ENCODE measurements at regions not wholly inside any gene's neighbourhood (a gene's known extent, or its start where the extent isn't known, plus 50 kb on each side); places are given as distances from the start of the nearest gene placed in this dataset.

- Histone ChIP-seq H3K36me3 (ENCODE audit: control insufficient read depth, low read depth, low read length) (no peaks in the 10 kb centered on the region), H3K27me3 (ENCODE audit: control insufficient read depth, insufficient read depth, low read length) (no peaks in the 10 kb centered on the region), H3K9me3 (ENCODE audit: control insufficient read depth, low read depth, low read length) (no peaks in the 10 kb centered on the region), H3K4me1 (ENCODE audit: control insufficient read depth, low read depth, low read length) (peaks cover 29% of the 10 kb centered on the region), H3K4me3 (ENCODE audit: low read length) (peak overlapping the region; percentile 2), H3K9ac (ENCODE audit: low read length) (no peak overlapping the region), H3K27ac (ENCODE audit: low read length) (peak overlapping the region; percentile 32)
Measured at GRCh38 chr7:20019757-20020432, 197.3 kb downstream of the MACC1 start.

DNA sequence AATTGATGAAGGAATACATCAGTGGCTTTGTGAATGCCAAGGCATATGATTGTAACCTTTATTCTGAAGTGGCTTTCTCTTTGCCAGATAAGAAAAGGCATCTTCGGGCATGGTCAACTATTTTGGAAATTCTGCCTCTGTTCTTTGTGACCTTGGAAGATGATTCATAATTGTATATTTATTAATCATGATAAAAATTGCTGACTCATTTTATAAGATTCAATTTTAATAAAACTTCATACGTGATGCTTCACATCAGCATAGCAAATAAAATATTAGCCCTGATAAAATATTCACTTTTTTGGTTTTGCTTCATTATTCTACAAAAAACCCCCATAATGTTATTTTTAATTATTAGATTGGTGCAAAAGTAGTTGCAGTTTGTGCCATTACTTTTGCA lies 200.5 kb downstream of the MACC1 start:
- H3K27me3 ChIP-seq (ENCODE audit: control insufficient read depth, insufficient read depth, low read length), result no peaks in the 10 kb centered on the region
- no peaks in the 10 kb centered on the region for H3K9me3 ChIP-seq (ENCODE audit: control insufficient read depth, low read depth, low read length)
- no peaks in the 10 kb centered on the region for H3K36me3 ChIP-seq (ENCODE audit: control insufficient read depth, low read depth, low read length)
- no peak overlapping the region for H3K9ac ChIP-seq (ENCODE audit: low read length)
- H3K4me1 ChIP-seq (ENCODE audit: control insufficient read depth, low read depth, low read length), result peaks cover 29% of the 10 kb centered on the region
- no peak overlapping the region for H3K4me3 ChIP-seq (ENCODE audit: low read length)
- H3K27ac ChIP-seq (ENCODE audit: low read length), result no peak overlapping the region

DNA sequence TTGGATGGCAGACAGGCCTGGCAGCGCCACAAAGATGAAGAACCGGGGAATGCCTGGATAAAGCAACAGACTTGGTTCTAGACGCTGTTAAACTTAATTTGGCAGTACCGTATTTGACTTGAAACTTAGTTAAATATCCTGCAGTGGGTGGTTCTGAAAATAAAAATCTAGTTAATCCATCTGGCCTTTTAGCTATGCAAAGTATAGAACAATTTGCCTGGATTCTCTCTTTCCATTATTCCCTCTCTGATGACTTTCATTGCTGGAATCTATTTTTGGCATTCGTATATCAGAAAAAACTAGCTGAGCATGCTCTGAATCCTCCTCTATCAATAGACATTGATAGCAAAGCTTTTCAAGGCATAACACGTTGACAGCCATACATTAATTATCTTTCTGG lies 203.6 kb downstream of the MACC1 start:
- H3K9ac ChIP-seq (ENCODE audit: low read length), result no peak overlapping the region
- H3K27ac ChIP-seq (ENCODE audit: low read length), result no peak overlapping the region
- no peaks in the 10 kb centered on the region for H3K36me3 ChIP-seq (ENCODE audit: control insufficient read depth, low read depth, low read length)
- peaks cover 8% of the 10 kb centered on the region for H3K4me1 ChIP-seq (ENCODE audit: control insufficient read depth, low read depth, low read length)
- no peaks in the 10 kb centered on the region for H3K27me3 ChIP-seq (ENCODE audit: control insufficient read depth, insufficient read depth, low read length)
- no peaks in the 10 kb centered on the region for H3K9me3 ChIP-seq (ENCODE audit: control insufficient read depth, low read depth, low read length)
- no peak overlapping the region for H3K4me3 ChIP-seq (ENCODE audit: low read length)

DNA sequence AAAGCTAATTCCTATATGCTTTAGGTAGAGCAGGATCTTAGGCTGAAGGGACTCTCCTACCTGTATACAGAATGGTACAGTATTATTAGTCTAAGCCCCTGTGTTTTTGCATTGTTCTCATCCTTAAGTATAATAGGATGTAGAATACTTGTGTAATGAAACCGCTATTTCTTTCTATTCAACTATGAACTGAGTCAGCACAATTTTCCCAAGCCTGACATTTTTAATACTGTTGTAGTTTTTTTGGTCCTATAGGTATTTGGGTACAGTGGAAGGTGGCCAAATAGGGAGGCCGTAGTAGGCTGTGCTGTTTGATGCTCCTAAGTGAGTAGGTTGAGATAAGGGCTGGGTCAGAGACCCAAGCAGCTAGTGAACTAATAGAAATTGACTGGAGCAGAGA lies 205.1 kb downstream of the MACC1 start:
- no peak overlapping the region for H3K27ac ChIP-seq (ENCODE audit: low read length)
- no peak overlapping the region for H3K4me3 ChIP-seq (ENCODE audit: low read length)
- no peak overlapping the region for H3K9ac ChIP-seq (ENCODE audit: low read length)
- no peaks in the 10 kb centered on the region for H3K9me3 ChIP-seq (ENCODE audit: control insufficient read depth, low read depth, low read length)
- no peaks in the 10 kb centered on the region for H3K27me3 ChIP-seq (ENCODE audit: control insufficient read depth, insufficient read depth, low read length)
- H3K36me3 ChIP-seq (ENCODE audit: control insufficient read depth, low read depth, low read length), result no peaks in the 10 kb centered on the region
- H3K4me1 ChIP-seq (ENCODE audit: control insufficient read depth, low read depth, low read length), result peaks cover 7% of the 10 kb centered on the region

GRCh38 chr7:20010877-20011276 lies 206.3 kb downstream of the MACC1 start:
- H3K27me3 ChIP-seq (ENCODE audit: control insufficient read depth, insufficient read depth, low read length), result no peaks in the 10 kb centered on the region
- H3K27ac ChIP-seq (ENCODE audit: low read length), result no peak overlapping the region
- H3K4me3 ChIP-seq (ENCODE audit: low read length), result no peak overlapping the region
- H3K4me1 ChIP-seq (ENCODE audit: control insufficient read depth, low read depth, low read length), result peaks cover 1% of the 10 kb centered on the region
- no peak overlapping the region for H3K9ac ChIP-seq (ENCODE audit: low read length)
- no peaks in the 10 kb centered on the region for H3K9me3 ChIP-seq (ENCODE audit: control insufficient read depth, low read depth, low read length)
- H3K36me3 ChIP-seq (ENCODE audit: control insufficient read depth, low read depth, low read length), result no peaks in the 10 kb centered on the region

GRCh38 chr7:20007510-20007909 lies 209.7 kb downstream of the MACC1 start:
- H3K4me3 ChIP-seq (ENCODE audit: low read length), result no peak overlapping the region
- H3K27me3 ChIP-seq (ENCODE audit: control insufficient read depth, insufficient read depth, low read length), result no peaks in the 10 kb centered on the region
- H3K9me3 ChIP-seq (ENCODE audit: control insufficient read depth, low read depth, low read length), result no peaks in the 10 kb centered on the region
- H3K4me1 ChIP-seq (ENCODE audit: control insufficient read depth, low read depth, low read length), result no peaks in the 10 kb centered on the region
- H3K36me3 ChIP-seq (ENCODE audit: control insufficient read depth, low read depth, low read length), result no peaks in the 10 kb centered on the region
- H3K9ac ChIP-seq (ENCODE audit: low read length), result no peak overlapping the region
- no peak overlapping the region for H3K27ac ChIP-seq (ENCODE audit: low read length)

DNA sequence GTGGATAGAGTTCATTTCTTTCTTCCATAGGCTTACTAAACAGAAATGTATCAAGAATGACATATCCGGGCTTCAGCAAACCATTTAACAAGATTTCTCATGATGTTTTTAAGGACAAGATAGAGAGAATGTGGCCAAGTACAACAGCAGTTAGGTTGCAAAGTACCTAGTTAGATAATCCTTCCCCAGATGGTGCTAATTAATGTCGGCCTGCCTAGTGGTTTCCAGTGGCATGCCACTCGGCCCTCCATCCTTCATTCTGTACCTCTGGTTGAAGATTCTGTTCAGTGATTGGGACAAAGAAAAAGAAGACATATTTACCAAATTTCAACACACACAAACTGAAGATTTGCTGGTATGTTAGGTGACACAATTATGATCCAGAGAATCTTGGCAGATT lies 212.1 kb downstream of the MACC1 start:
- no peak overlapping the region for H3K9ac ChIP-seq (ENCODE audit: low read length)
- H3K27ac ChIP-seq (ENCODE audit: low read length), result no peak overlapping the region
- no peak overlapping the region for H3K4me3 ChIP-seq (ENCODE audit: low read length)
- no peaks in the 10 kb centered on the region for H3K36me3 ChIP-seq (ENCODE audit: control insufficient read depth, low read depth, low read length)
- no peaks in the 10 kb centered on the region for H3K9me3 ChIP-seq (ENCODE audit: control insufficient read depth, low read depth, low read length)
- no peaks in the 10 kb centered on the region for H3K27me3 ChIP-seq (ENCODE audit: control insufficient read depth, insufficient read depth, low read length)
- no peaks in the 10 kb centered on the region for H3K4me1 ChIP-seq (ENCODE audit: control insufficient read depth, low read depth, low read length)

- H3K4me3 ChIP-seq (ENCODE audit: low read length), result no peak overlapping the region
- H3K9me3 ChIP-seq (ENCODE audit: control insufficient read depth, low read depth, low read length), result no peaks in the 10 kb centered on the region
- H3K4me1 ChIP-seq (ENCODE audit: control insufficient read depth, low read depth, low read length), result no peaks in the 10 kb centered on the region
- H3K27ac ChIP-seq (ENCODE audit: low read length), result no peak overlapping the region
- H3K36me3 ChIP-seq (ENCODE audit: control insufficient read depth, low read depth, low read length), result no peaks in the 10 kb centered on the region
- no peak overlapping the region for H3K9ac ChIP-seq (ENCODE audit: low read length)
- no peaks in the 10 kb centered on the region for H3K27me3 ChIP-seq (ENCODE audit: control insufficient read depth, insufficient read depth, low read length)
Measured at GRCh38 chr7:19999681-20000080, 217.5 kb downstream of the MACC1 start.

GRCh38 chr7:19991936-19992335 lies 218.5 kb upstream of the TMEM196 start:
- Histone ChIP-seq H3K4me3 (ENCODE audit: low read length) (no peak overlapping the region), H3K9ac (ENCODE audit: low read length) (no peak overlapping the region), H3K9me3 (ENCODE audit: control insufficient read depth, low read depth, low read length) (no peaks in the 10 kb centered on the region), H3K27ac (ENCODE audit: low read length) (no peak overlapping the region), H3K4me1 (ENCODE audit: control insufficient read depth, low read depth, low read length) (peaks cover 10% of the 10 kb centered on the region), H3K27me3 (ENCODE audit: control insufficient read depth, insufficient read depth, low read length) (no peaks in the 10 kb centered on the region), H3K36me3 (ENCODE audit: control insufficient read depth, low read depth, low read length) (no peaks in the 10 kb centered on the region)

DNA sequence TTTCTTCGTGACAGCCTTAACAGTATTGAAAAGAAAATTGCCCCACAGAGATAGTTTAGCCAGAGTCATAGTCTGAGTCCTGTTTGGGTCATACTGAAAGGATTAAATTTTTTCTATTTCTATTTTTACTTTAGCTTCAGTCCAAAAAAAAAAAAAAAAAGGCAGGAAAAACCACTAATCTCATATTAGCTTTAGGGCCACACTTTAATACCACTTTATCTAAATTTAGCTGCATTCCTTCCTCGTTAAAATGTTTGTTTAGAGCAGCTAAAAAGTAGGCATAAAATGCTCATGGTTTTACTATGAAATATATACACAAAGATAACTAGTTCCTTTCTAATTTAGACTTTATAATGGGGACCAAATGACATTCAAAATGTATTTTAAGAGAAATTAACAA lies 216.5 kb upstream of the TMEM196 start:
- no peaks in the 10 kb centered on the region for H3K9me3 ChIP-seq (ENCODE audit: control insufficient read depth, low read depth, low read length)
- H3K4me1 ChIP-seq (ENCODE audit: control insufficient read depth, low read depth, low read length), result peaks cover 10% of the 10 kb centered on the region
- H3K36me3 ChIP-seq (ENCODE audit: control insufficient read depth, low read depth, low read length), result no peaks in the 10 kb centered on the region
- no peak overlapping the region for H3K4me3 ChIP-seq (ENCODE audit: low read length)
- H3K27ac ChIP-seq (ENCODE audit: low read length), result no peak overlapping the region
- no peak overlapping the region for H3K9ac ChIP-seq (ENCODE audit: low read length)
- no peaks in the 10 kb centered on the region for H3K27me3 ChIP-seq (ENCODE audit: control insufficient read depth, insufficient read depth, low read length)

- no peak overlapping the region for H3K4me3 ChIP-seq (ENCODE audit: low read length)
- no peaks in the 10 kb centered on the region for H3K36me3 ChIP-seq (ENCODE audit: control insufficient read depth, low read depth, low read length)
- H3K9ac ChIP-seq (ENCODE audit: low read length), result no peak overlapping the region
- H3K9me3 ChIP-seq (ENCODE audit: control insufficient read depth, low read depth, low read length), result no peaks in the 10 kb centered on the region
- H3K27me3 ChIP-seq (ENCODE audit: control insufficient read depth, insufficient read depth, low read length), result no peaks in the 10 kb centered on the region
- no peak overlapping the region for H3K27ac ChIP-seq (ENCODE audit: low read length)
- peaks cover 16% of the 10 kb centered on the region for H3K4me1 ChIP-seq (ENCODE audit: control insufficient read depth, low read depth, low read length)
Measured at GRCh38 chr7:19988860-19989259, 215.4 kb upstream of the TMEM196 start.

GRCh38 chr7:19984231-19984632 lies 210.8 kb upstream of the TMEM196 start:
- Histone ChIP-seq H3K27ac (ENCODE audit: low read length) (no peak overlapping the region), H3K27me3 (ENCODE audit: control insufficient read depth, insufficient read depth, low read length) (no peaks in the 10 kb centered on the region), H3K9me3 (ENCODE audit: control insufficient read depth, low read depth, low read length) (no peaks in the 10 kb centered on the region), H3K4me3 (ENCODE audit: low read length) (no peak overlapping the region), H3K36me3 (ENCODE audit: control insufficient read depth, low read depth, low read length) (no peaks in the 10 kb centered on the region), H3K9ac (ENCODE audit: low read length) (no peak overlapping the region), H3K4me1 (ENCODE audit: control insufficient read depth, low read depth, low read length) (peaks cover 16% of the 10 kb centered on the region)

Measured in iPS-18a (cell line).